ENCODE measurements at regions not wholly inside any gene's neighbourhood (a gene's known extent, or its start where the extent isn't known, plus 50 kb on each side); places are given as distances from the start of the nearest gene placed in this dataset.

GRCh38 chr5:4555725-4556285 lies 584.3 kb upstream of the ADAMTS16 start:
- no peak for TF ChIP-seq CTCF (conservative IDR thresholded peaks at IDR 0.05; ENCODE audit: low read length)
- no peak for TF ChIP-seq EZH2phosphoT487 (IDR thresholded peaks at IDR 0.05; ENCODE audit: borderline replicate concordance, low read depth, low read length)

Measured in OCI-LY7 (cell line).